Nephron progenitor cell (in vitro differentiated cells): ENCODE measurements at regions not wholly inside any gene's neighbourhood (a gene's known extent, or its start where the extent isn't known, plus 50 kb on each side); places are given as distances from the start of the nearest gene placed in this dataset.

ENCODE experiments used
- DNase-seq: peaks from one replicate; pipeline ENCODE4 v3.0.0; 2021
- H3K27ac Mint-ChIP-seq: 2 replicates; pipeline ENCODE4 v1.8.0; 2021; ENCODE audit warnings: mild to moderate bottlenecking, moderate library complexity, mixed read lengths
- H3K27me3 Mint-ChIP-seq: 2 replicates; pipeline ENCODE4 v1.8.0; 2021; ENCODE audit warnings: mild to moderate bottlenecking, low read depth, mixed read lengths; ENCODE audit not compliant: poor library complexity
- H3K36me3 Mint-ChIP-seq: 2 replicates; pipeline ENCODE4 v1.8.0; 2021; ENCODE audit warnings: low read depth, mixed read lengths
- H3K4me1 Mint-ChIP-seq: 2 replicates; pipeline ENCODE4 v1.8.0; 2021; ENCODE audit warnings: mixed read lengths
- H3K4me3 Mint-ChIP-seq: 2 replicates; pipeline ENCODE4 v1.8.0; 2021; ENCODE audit warnings: mild to moderate bottlenecking, moderate library complexity, mixed read lengths
- H3K9me3 Mint-ChIP-seq: 2 replicates; pipeline ENCODE4 v1.8.0; 2021; ENCODE audit warnings: mild to moderate bottlenecking, moderate library complexity, mixed read lengths
- CTCF ChIP-seq: fragments of 200-600 bp; sonication (generic); IDR thresholded peaks from 2 replicates; pipeline ENCODE4 v1.5.0; 2021; ENCODE audit warnings: antibody characterized with exemption

GRCh38 chr6:44651604-44652003 lies 264.1 kb downstream of the CDC5L start:
- no peak overlapping the region for H3K4me3 Mint-ChIP-seq
- H3K27me3 Mint-ChIP-seq: peaks cover 19% of the 10 kb centered on the region
- H3K27ac Mint-ChIP-seq: no peak overlapping the region
- peaks cover 5% of the 10 kb centered on the region for H3K9me3 Mint-ChIP-seq
- no peak for DNase-seq
- TF ChIP-seq CTCF: no peak
- no peaks in the 10 kb centered on the region for H3K36me3 Mint-ChIP-seq
- H3K4me1 Mint-ChIP-seq: peaks cover 53% of the 10 kb centered on the region

- no peak overlapping the region for H3K4me3 Mint-ChIP-seq
- TF ChIP-seq CTCF: no peak
- no peak overlapping the region for H3K27ac Mint-ChIP-seq
- peaks cover 18% of the 10 kb centered on the region for H3K27me3 Mint-ChIP-seq
- no peak for DNase-seq
- peaks cover 61% of the 10 kb centered on the region for H3K4me1 Mint-ChIP-seq
- H3K36me3 Mint-ChIP-seq: no peaks in the 10 kb centered on the region
- peaks cover 5% of the 10 kb centered on the region for H3K9me3 Mint-ChIP-seq
Observed at GRCh38 chr6:44652547-44652946, 265.0 kb downstream of the CDC5L start.

- no peak overlapping the region for H3K27ac Mint-ChIP-seq
- no peak for DNase-seq
- H3K36me3 Mint-ChIP-seq: no peaks in the 10 kb centered on the region
- no peak for TF ChIP-seq CTCF
- peaks cover 61% of the 10 kb centered on the region for H3K4me1 Mint-ChIP-seq
- peaks cover 5% of the 10 kb centered on the region for H3K9me3 Mint-ChIP-seq
- peaks cover 14% of the 10 kb centered on the region for H3K27me3 Mint-ChIP-seq
- no peak overlapping the region for H3K4me3 Mint-ChIP-seq
Observed at GRCh38 chr6:44653091-44653490, 265.6 kb downstream of the CDC5L start.

GRCh38 chr6:44653761-44654218 lies 266.3 kb downstream of the CDC5L start:
- peaks cover 2% of the 10 kb centered on the region for H3K9me3 Mint-ChIP-seq
- peak overlapping the region; percentile 36 for H3K4me3 Mint-ChIP-seq
- H3K36me3 Mint-ChIP-seq: no peaks in the 10 kb centered on the region
- peak overlapping the region; percentile 1 for H3K27ac Mint-ChIP-seq
- peaks cover 14% of the 10 kb centered on the region for H3K27me3 Mint-ChIP-seq
- peaks cover 61% of the 10 kb centered on the region for H3K4me1 Mint-ChIP-seq
- TF ChIP-seq CTCF: no peak
- DNase-seq: peak; percentile 51

- DNase-seq: peak; percentile 90
- Mint-ChIP-seq H3K4me3 (peak overlapping the region; percentile 55), H3K27ac (peak overlapping the region; percentile 75), H3K9me3 (no peaks in the 10 kb centered on the region), H3K36me3 (no peaks in the 10 kb centered on the region), H3K4me1 (peaks cover 68% of the 10 kb centered on the region), H3K27me3 (peaks cover 9% of the 10 kb centered on the region)
- TF ChIP-seq CTCF: peak; percentile 95
Observed at GRCh38 chr6:44655412-44656342, 268.2 kb downstream of the CDC5L start.
